ENCODE measurements at regions not wholly inside any gene's neighbourhood (a gene's known extent, or its start where the extent isn't known, plus 50 kb on each side); places are given as distances from the start of the nearest gene placed in this dataset.

GRCh38 chr10:34906067-34906965, 91.2 kb upstream of the PARD3 start:
- no peak for TF ChIP-seq CTCF (IDR thresholded peaks at IDR 0.05 in 8 of 11, conservative IDR thresholded peaks at IDR 0.05 in 3 of 11)
- no peak for TF ChIP-seq POLR2A (IDR thresholded peaks at IDR 0.05)

All from spleen (tissue), 7 donors.